Right cardiac atrium (tissue), 5 donors: ENCODE measurements at regions not wholly inside any gene's neighbourhood (a gene's known extent, or its start where the extent isn't known, plus 50 kb on each side); places are given as distances from the start of the nearest gene placed in this dataset.

Experiments
- ATAC-seq, 2 donors: fragments of 200-7000 bp; cut with Tn5 transposase; one replicate each; pipeline versions ENCODE4 v1.8.0 to v1.9.1; 2020; ENCODE audit warnings: moderate library complexity in 2 of 2, mild to moderate bottlenecking in 1 of 2
- DNase-seq, 3 donors: peaks; one replicate each; pipeline ENCODE4 v3.0.0-alpha.2; 2020
- H3K27ac ChIP-seq: one replicate; pipeline ENCODE4 v1.5.1; 2013; ENCODE audit warnings: mild to moderate bottlenecking, low read length, control low read depth, moderate library complexity
- H3K27me3 ChIP-seq: one replicate; pipeline ENCODE4 v1.6.1; 2013; ENCODE audit not compliant: control insufficient read depth, insufficient read depth
- H3K4me1 ChIP-seq: one replicate; pipeline ENCODE4 v1.6.1; 2013; ENCODE audit warnings: low read length; ENCODE audit not compliant: control insufficient read depth, insufficient read depth
- H3K4me3 ChIP-seq: one replicate; pipeline ENCODE4 v1.5.1; 2013; ENCODE audit warnings: low read length, control low read depth
- H3K9me3 ChIP-seq: one replicate; pipeline ENCODE4 v1.6.1; 2013; ENCODE audit warnings: low read length; ENCODE audit not compliant: control insufficient read depth
- WGBS: extraction: QIAGEN DNeasy Blood & Tissue Kit; methylation state at CpG from one replicate; pipeline ENCODE4 v1.1.7; 2013; 5-methylcytosine and 5-hydroxymethylcytosine counted together
- intact Hi-C, 4 donors: fragments of 100-400 bp; cut with DNase I; formaldehyde crosslinking; loops; one replicate each; pipeline versions ENCODE4 v1.11.0 to v1.14.0; 2022 to 2023
- donor health status: healthy with polysubstance abuse.
- donor health status: DM: no; HTN: yes; CAD: no.
- donor health status: DM: no; HTN: no; CAD: no.
- donor health status: DM: no; HTN: yes; CAD: no; lungs with severe emphysema.
- donor health status: DM: yes; HTN: yes; CAD: no.

DNA sequence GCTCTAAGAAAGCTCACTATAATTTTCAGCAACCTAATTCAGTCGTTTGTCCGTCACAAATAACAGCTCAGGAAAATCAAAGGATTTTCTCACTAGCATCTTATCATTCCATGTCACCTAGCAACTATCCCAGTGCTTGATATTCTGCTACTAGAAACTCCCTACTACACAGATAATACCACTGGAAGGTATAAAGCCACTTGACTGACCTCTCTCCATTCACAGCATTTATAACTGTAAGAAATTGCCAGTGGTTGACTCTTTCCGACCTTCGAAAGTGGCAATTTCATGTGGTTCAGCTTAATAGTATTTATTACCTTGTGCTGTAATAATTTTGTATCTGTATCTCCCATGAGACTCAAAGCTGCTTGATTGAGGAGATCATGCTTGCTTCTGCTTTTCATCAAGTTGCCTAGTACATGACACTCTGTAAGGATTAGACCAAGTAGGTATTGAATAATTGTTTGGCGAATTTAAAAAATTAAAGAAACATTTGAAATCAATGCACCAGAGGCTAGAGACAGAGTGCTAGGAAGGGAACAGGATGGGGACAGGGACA, 79.6 kb upstream of the TACR1 start:
- ATAC-seq (no peak), DNase-seq (no peak)
- WGBS = 60% methylated on average over 5 of the region's 5 CpGs
- no peaks in the 10 kb centered on the region for H3K9me3 ChIP-seq
- no peak overlapping the region for H3K27ac ChIP-seq
- H3K27me3 ChIP-seq = no peaks in the 10 kb centered on the region
- no peak overlapping the region for H3K4me3 ChIP-seq
- intact Hi-C loops = no loop called here
- no peaks in the 10 kb centered on the region for H3K4me1 ChIP-seq

DNA sequence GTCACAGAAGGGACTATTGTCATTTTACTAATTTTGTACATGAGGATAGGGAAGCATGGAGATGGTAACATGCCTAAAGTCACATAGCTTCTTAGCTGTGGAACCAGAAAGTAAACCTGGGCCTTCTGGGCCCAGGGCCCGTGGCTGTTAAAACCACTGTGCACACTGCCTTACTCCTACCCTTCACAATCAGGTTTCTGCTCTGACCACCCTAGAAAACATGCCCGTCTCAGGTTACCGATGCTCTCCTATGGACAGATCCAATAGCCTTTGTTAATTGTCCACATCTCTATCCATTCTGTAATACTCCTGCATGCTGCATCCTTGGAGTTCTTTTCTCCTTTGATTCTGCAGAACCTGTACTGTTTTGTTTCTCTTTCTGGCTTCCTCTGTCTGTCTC, 79.0 kb upstream of the TACR1 start:
- no peaks in the 10 kb centered on the region for H3K4me1 ChIP-seq
- no peaks in the 10 kb centered on the region for H3K9me3 ChIP-seq
- H3K4me3 ChIP-seq = no peak overlapping the region
- 73% methylated on average over 3 of the region's 3 CpGs for WGBS
- ATAC-seq (no peak), DNase-seq (no peak)
- intact Hi-C loops = no loop called here
- H3K27ac ChIP-seq = no peak overlapping the region
- H3K27me3 ChIP-seq = no peaks in the 10 kb centered on the region

- ATAC-seq (no peak), DNase-seq (no peak)
- H3K4me1 ChIP-seq = no peaks in the 10 kb centered on the region
- intact Hi-C loops = no loop called here
- no peak overlapping the region for H3K4me3 ChIP-seq
- H3K9me3 ChIP-seq = no peaks in the 10 kb centered on the region
- H3K27me3 ChIP-seq = no peaks in the 10 kb centered on the region
- H3K27ac ChIP-seq = no peak overlapping the region
Observed at GRCh38 chr2:75277111-75277510, 77.8 kb upstream of the TACR1 start.

DNA sequence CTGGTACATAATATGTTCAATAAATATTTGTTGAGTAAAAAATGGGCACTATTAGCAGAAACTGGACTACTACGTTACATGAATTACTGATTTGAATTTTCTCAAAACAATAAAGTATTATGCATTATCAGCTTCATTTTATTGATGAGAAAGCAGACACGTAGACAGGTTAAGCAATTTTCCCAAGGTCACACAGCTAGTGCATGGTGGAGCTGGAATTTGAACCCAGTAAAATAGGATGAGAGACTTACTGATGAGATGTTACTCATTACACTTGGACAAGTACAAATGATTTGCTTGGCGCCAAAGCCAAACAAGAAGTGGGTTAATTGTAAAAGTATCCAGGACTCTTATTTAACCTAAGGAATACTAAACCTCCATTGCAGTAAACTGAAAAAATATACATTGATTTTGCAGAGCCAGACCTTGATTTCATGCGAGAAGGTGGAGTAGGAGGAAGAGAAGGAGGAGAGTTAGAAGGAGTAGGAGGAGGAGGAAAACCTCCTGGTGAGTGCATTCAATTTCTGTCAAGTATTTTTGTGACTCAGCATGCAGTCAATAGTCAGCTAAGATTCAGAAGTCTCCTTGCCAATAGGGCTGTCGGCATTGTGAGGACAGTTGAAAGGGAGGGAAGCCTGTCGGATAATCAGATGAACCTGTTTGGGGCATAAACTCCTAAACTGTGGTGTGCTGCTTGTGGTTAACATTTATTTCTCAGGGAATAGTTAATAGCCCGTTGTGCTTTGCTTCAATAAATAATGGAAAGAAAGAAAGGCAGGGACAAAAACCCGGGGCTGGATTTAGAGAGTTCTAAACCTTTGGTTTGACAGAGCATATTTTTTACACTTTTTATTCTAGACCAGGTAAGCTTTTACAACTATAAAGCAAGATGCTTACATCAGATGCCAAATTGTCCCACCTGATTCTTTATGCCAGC, 77.0 kb upstream of the TACR1 start:
- DNase-seq = no peak
- Histone ChIP-seq H3K27ac (no peak overlapping the region), H3K4me1 (no peaks in the 10 kb centered on the region), H3K4me3 (no peak overlapping the region), H3K9me3 (no peaks in the 10 kb centered on the region), H3K27me3 (no peaks in the 10 kb centered on the region)
- WGBS = 67% methylated on average over 8 of the region's 8 CpGs
- ATAC-seq = no peak
- intact Hi-C loops = no loop called here

- WGBS = 44% methylated on average over 1 of the region's 1 CpG
- Histone ChIP-seq H3K9me3 (no peaks in the 10 kb centered on the region), H3K27ac (no peak overlapping the region), H3K4me1 (no peaks in the 10 kb centered on the region), H3K27me3 (no peaks in the 10 kb centered on the region), H3K4me3 (no peak overlapping the region)
- no peak for ATAC-seq
- DNase-seq = no peak
- intact Hi-C loops = no loop called here
Observed at GRCh38 chr2:75274936-75275335, 75.6 kb upstream of the TACR1 start.

DNA sequence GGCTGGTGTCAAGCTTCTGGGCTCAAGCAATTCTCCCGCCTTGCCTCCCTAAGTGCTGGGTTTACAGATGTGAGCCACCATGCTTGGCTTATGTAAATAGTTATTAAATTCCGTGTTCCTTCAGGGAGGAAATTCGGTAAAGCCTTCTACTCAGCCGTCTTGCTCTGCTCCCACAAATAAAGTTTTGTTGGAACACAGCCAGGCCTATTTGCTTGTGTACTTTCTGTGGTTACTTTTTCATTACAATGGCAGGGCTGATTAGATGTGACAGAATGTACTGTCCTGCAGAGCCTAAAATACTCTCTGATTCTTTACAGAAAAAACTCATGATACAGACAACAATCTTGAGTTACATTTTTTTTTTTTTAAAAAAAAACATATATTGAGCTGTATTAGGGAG, 68.8 kb upstream of the TACR1 start:
- intact Hi-C loops = no loop called here
- WGBS = 79% methylated on average over 4 of the region's 4 CpGs
- Histone ChIP-seq H3K9me3 (no peaks in the 10 kb centered on the region), H3K27ac (no peak overlapping the region), H3K4me1 (no peaks in the 10 kb centered on the region), H3K27me3 (no peaks in the 10 kb centered on the region), H3K4me3 (no peak overlapping the region)
- no peak for DNase-seq
- ATAC-seq = no peak

DNA sequence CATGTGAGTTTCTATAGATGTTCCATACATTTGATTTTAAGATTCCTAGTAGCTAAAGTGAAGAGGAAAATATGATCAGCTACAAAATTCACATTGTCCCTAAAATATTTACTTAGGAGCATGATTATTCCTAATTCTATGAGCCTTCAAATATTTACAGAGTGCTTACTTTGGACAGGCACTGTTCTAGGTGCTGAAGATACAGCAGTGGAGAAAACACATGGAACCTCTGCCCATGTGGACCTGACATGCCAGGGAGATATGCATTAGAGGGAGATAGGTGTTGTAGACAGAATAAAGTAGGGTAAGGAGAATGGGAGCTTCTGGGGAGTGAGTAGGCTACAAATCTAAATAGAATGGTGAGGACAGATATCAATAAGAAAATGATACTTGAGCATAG, 62.6 kb upstream of the TACR1 start:
- Histone ChIP-seq H3K4me3 (no peak overlapping the region), H3K4me1 (no peaks in the 10 kb centered on the region), H3K27me3 (no peaks in the 10 kb centered on the region), H3K9me3 (no peaks in the 10 kb centered on the region), H3K27ac (no peak overlapping the region)
- DNase-seq (no peak), ATAC-seq (no peak)
- intact Hi-C loops = no loop called here

- Histone ChIP-seq H3K4me1 (no peaks in the 10 kb centered on the region), H3K27ac (no peak overlapping the region), H3K4me3 (no peak overlapping the region), H3K9me3 (no peaks in the 10 kb centered on the region), H3K27me3 (no peaks in the 10 kb centered on the region)
- DNase-seq = no peak
- ATAC-seq = no peak
- intact Hi-C loops = no loop called here
Observed at GRCh38 chr2:75260946-75261345, 61.6 kb upstream of the TACR1 start.

DNA sequence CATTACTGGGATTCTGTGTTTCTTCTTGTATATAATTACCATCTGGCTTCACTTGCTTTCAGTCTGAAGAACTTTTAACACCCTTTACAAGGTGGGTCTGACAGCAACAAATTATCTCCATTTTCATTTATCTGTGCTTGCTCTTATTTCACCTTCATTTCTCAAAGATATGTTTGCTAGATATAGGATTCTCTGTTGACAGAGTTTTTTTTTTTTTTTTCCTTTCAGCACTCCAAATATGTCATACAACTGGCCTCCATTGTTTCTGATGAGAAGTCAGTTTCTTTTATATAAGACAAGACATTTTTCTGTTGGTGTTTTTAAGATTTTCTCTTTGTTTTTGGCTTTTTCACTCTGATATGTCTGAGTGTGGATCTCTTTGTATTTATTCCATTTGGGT, 59.3 kb upstream of the TACR1 start:
- Histone ChIP-seq H3K4me3 (no peak overlapping the region), H3K9me3 (no peaks in the 10 kb centered on the region), H3K27ac (no peak overlapping the region), H3K4me1 (no peaks in the 10 kb centered on the region), H3K27me3 (no peaks in the 10 kb centered on the region)
- no peak for ATAC-seq
- intact Hi-C loops = no loop called here
- no peak for DNase-seq

DNA sequence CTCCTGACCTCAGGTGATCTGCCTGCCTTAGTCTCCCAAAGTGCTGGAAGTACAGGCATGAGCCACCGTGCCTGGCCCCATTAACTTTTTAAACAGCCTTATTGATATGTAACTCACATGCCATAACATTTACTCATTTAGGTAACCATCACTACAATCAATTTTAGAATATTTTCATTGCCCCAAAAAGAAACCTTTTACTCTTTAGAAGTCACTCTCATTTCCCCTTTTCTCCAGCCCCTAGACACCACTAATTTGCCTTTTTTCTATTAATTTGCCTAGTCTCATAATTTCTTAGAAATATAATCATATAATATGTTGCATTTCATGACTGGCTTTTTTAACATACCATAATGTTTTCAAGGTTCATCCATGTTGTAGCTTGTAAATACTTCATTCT, 57.2 kb upstream of the TACR1 start:
- Histone ChIP-seq H3K4me1 (no peaks in the 10 kb centered on the region), H3K4me3 (no peak overlapping the region), H3K27ac (no peak overlapping the region), H3K27me3 (no peaks in the 10 kb centered on the region), H3K9me3 (no peaks in the 10 kb centered on the region)
- WGBS = 77% methylated on average over 1 of the region's 1 CpG
- DNase-seq = no peak
- no peak for ATAC-seq
- intact Hi-C loops = no loop called here

- intact Hi-C loops = no loop called here
- Histone ChIP-seq H3K4me3 (no peak overlapping the region), H3K4me1 (no peaks in the 10 kb centered on the region), H3K9me3 (no peaks in the 10 kb centered on the region), H3K27me3 (no peaks in the 10 kb centered on the region), H3K27ac (no peak overlapping the region)
- ATAC-seq (no peak), DNase-seq (no peak)
Observed at GRCh38 chr2:75253526-75253925, 54.2 kb upstream of the TACR1 start.

GRCh38 chr2:75251896-75252295, 52.6 kb upstream of the TACR1 start:
- ATAC-seq (no peak), DNase-seq (no peak)
- Histone ChIP-seq H3K4me3 (no peak overlapping the region), H3K9me3 (no peaks in the 10 kb centered on the region), H3K27ac (no peak overlapping the region), H3K27me3 (no peaks in the 10 kb centered on the region), H3K4me1 (no peaks in the 10 kb centered on the region)
- 78% methylated on average over 3 of the region's 3 CpGs for WGBS
- intact Hi-C loops = no loop called here
